Esophagus (tissue), 2 donors: ENCODE measurements at regions not wholly inside any gene's neighbourhood (a gene's known extent, or its start where the extent isn't known, plus 50 kb on each side); places are given as distances from the start of the nearest gene placed in this dataset.

Source experiments
- H3K27ac ChIP-seq, 2 donors: one replicate each; pipeline ENCODE4 v1.5.1; 2013; ENCODE audit warnings: low read depth in 2 of 2, mild to moderate bottlenecking in 2 of 2, inconsistent platforms in 1 of 2, low read length in 1 of 2, moderate library complexity in 1 of 2
- H3K27me3 ChIP-seq, 2 donors: one replicate each; pipeline ENCODE4 v1.6.1; 2013; ENCODE audit warnings: low read length in 2 of 2, control low read depth in 1 of 2, mild to moderate bottlenecking in 1 of 2; ENCODE audit not compliant: insufficient read depth in 2 of 2, control insufficient read depth in 1 of 2
- H3K36me3 ChIP-seq, 2 donors: one replicate each; pipeline ENCODE4 v1.6.1; 2013; ENCODE audit warnings: low read length in 1 of 2; ENCODE audit not compliant: control insufficient read depth in 2 of 2, insufficient read depth in 2 of 2
- H3K4me1 ChIP-seq, 2 donors: one replicate each; pipeline ENCODE4 v1.6.1; 2013; ENCODE audit warnings: low read length in 1 of 2; ENCODE audit not compliant: control insufficient read depth in 2 of 2, insufficient read depth in 2 of 2
- H3K4me3 ChIP-seq, 2 donors: one replicate each; pipeline ENCODE4 v1.5.1; 2013; ENCODE audit warnings: low read length in 2 of 2, mild to moderate bottlenecking in 2 of 2, low read depth in 1 of 2, moderate library complexity in 1 of 2
- H3K9me3 ChIP-seq, 2 donors: one replicate each; pipeline ENCODE4 v1.6.1; 2013; ENCODE audit warnings: mild to moderate bottlenecking in 2 of 2, low read depth in 1 of 2, low read length in 1 of 2, moderate library complexity in 1 of 2; ENCODE audit not compliant: control insufficient read depth in 2 of 2, insufficient read depth in 1 of 2
- WGBS, 2 donors: extraction: QIAGEN DNeasy Blood & Tissue Kit; methylation state at CpG; one replicate each; pipeline ENCODE4 v1.1.7; 2013; 5-methylcytosine and 5-hydroxymethylcytosine counted together
- donor health status: healthy with polysubstance abuse.
- donor health status: Bipolar disorder and iron deficiency.

GRCh38 chr3:110384601-110385000, 687.0 kb upstream of the NECTIN3 start:
- no peaks in the 10 kb centered on the region for H3K4me1 ChIP-seq
- H3K4me3 ChIP-seq = no peak overlapping the region
- H3K36me3 ChIP-seq = no peaks in the 10 kb centered on the region
- WGBS, 2 donors = 70 to 75% methylated on average over 3 of the region's 3 CpGs
- H3K27ac ChIP-seq = no peak overlapping the region
- H3K9me3 ChIP-seq = no peaks in the 10 kb centered on the region
- H3K27me3 ChIP-seq = no peaks in the 10 kb centered on the region

GRCh38 chr3:110389005-110389404, 682.6 kb upstream of the NECTIN3 start:
- H3K4me3 ChIP-seq = no peak overlapping the region
- no peaks in the 10 kb centered on the region for H3K4me1 ChIP-seq
- H3K36me3 ChIP-seq = no peaks in the 10 kb centered on the region
- no peak overlapping the region for H3K27ac ChIP-seq
- no peaks in the 10 kb centered on the region for H3K27me3 ChIP-seq
- H3K9me3 ChIP-seq = no peaks in the 10 kb centered on the region

- no peaks in the 10 kb centered on the region for H3K36me3 ChIP-seq
- no peaks in the 10 kb centered on the region for H3K27me3 ChIP-seq
- no peak overlapping the region for H3K27ac ChIP-seq
- no peaks in the 10 kb centered on the region for H3K4me1 ChIP-seq
- H3K9me3 ChIP-seq = no peaks in the 10 kb centered on the region
- no peak overlapping the region for H3K4me3 ChIP-seq
These were observed 681.2 kb upstream of the NECTIN3 start for GRCh38 chr3:110390372-110390771.

GRCh38 chr3:110391042-110391441, 680.6 kb upstream of the NECTIN3 start:
- WGBS, 2 donors = 73% methylated on average over 3 of the region's 3 CpGs
- H3K27me3 ChIP-seq = no peaks in the 10 kb centered on the region
- no peak overlapping the region for H3K4me3 ChIP-seq
- H3K9me3 ChIP-seq = no peaks in the 10 kb centered on the region
- H3K27ac ChIP-seq = no peak overlapping the region
- H3K4me1 ChIP-seq = no peaks in the 10 kb centered on the region
- no peaks in the 10 kb centered on the region for H3K36me3 ChIP-seq

GRCh38 chr3:110391640-110392395, 679.8 kb upstream of the NECTIN3 start:
- no peak overlapping the region for H3K27ac ChIP-seq
- H3K4me3 ChIP-seq = no peak overlapping the region
- H3K27me3 ChIP-seq = no peaks in the 10 kb centered on the region
- no peaks in the 10 kb centered on the region for H3K9me3 ChIP-seq
- WGBS, 2 donors = 53 to 66% methylated on average over 7 of the region's 7 CpGs
- H3K4me1 ChIP-seq = no peaks in the 10 kb centered on the region
- H3K36me3 ChIP-seq = no peaks in the 10 kb centered on the region

- Histone ChIP-seq H3K27me3 (no peaks in the 10 kb centered on the region), H3K36me3 (no peaks in the 10 kb centered on the region), H3K9me3 (no peaks in the 10 kb centered on the region), H3K27ac (no peak overlapping the region), H3K4me1 (no peaks in the 10 kb centered on the region), H3K4me3 (no peak overlapping the region)
- 52 to 78% methylated on average over 2 of the region's 2 CpGs for WGBS, 2 donors
These were observed 677.7 kb upstream of the NECTIN3 start for GRCh38 chr3:110393941-110394340.

GRCh38 chr3:110397115-110397514, 674.5 kb upstream of the NECTIN3 start:
- no peaks in the 10 kb centered on the region for H3K4me1 ChIP-seq
- H3K27ac ChIP-seq = no peak overlapping the region
- WGBS, 2 donors = 29 to 39% methylated on average over 1 of the region's 1 CpG
- no peak overlapping the region for H3K4me3 ChIP-seq
- H3K9me3 ChIP-seq = no peaks in the 10 kb centered on the region
- H3K27me3 ChIP-seq = no peaks in the 10 kb centered on the region
- no peaks in the 10 kb centered on the region for H3K36me3 ChIP-seq

GRCh38 chr3:110400315-110400714, 671.3 kb upstream of the NECTIN3 start:
- Histone ChIP-seq H3K9me3 (no peaks in the 10 kb centered on the region), H3K27ac (no peak overlapping the region), H3K4me1 (no peaks in the 10 kb centered on the region), H3K36me3 (no peaks in the 10 kb centered on the region), H3K4me3 (no peak overlapping the region), H3K27me3 (no peaks in the 10 kb centered on the region)
- 70 to 78% methylated on average over 2 of the region's 2 CpGs for WGBS, 2 donors

- Histone ChIP-seq H3K36me3 (no peaks in the 10 kb centered on the region), H3K4me3 (no peak overlapping the region), H3K27me3 (no peaks in the 10 kb centered on the region), H3K27ac (no peak overlapping the region), H3K9me3 (no peaks in the 10 kb centered on the region), H3K4me1 (no peaks in the 10 kb centered on the region)
- 38 to 43% methylated on average over 1 of the region's 1 CpG for WGBS, 2 donors
These were observed 665.6 kb upstream of the NECTIN3 start for GRCh38 chr3:110405830-110406585.

- Histone ChIP-seq H3K9me3 (no peaks in the 10 kb centered on the region), H3K36me3 (no peaks in the 10 kb centered on the region), H3K4me3 (no peak overlapping the region), H3K27ac (no peak overlapping the region), H3K27me3 (no peaks in the 10 kb centered on the region), H3K4me1 (no peaks in the 10 kb centered on the region)
- WGBS, 2 donors = 87 to 91% methylated on average over 3 of the region's 3 CpGs
These were observed 658.4 kb upstream of the NECTIN3 start for GRCh38 chr3:110413266-110413665.
